ENCODE measurements at regions not wholly inside any gene's neighbourhood (a gene's known extent, or its start where the extent isn't known, plus 50 kb on each side); places are given as distances from the start of the nearest gene placed in this dataset.

GRCh38 chr21:35171385-35171784, 122.3 kb upstream of the RUNX1 start:
- TF ChIP-seq PATZ1 (CRISPR knock-in tag; IDR thresholded peaks at IDR 0.05; ENCODE audit: borderline replicate concordance) (no peak), CSDC2 (CRISPR knock-in tag; IDR thresholded peaks at IDR 0.05) (no peak), CSRNP3 (CRISPR knock-in tag; IDR thresholded peaks at IDR 0.05) (no peak), ZFP3 (CRISPR knock-in tag; IDR thresholded peaks at IDR 0.05) (no peak), PPARA (CRISPR knock-in tag; IDR thresholded peaks at IDR 0.05; ENCODE audit: borderline replicate concordance) (no peak), ZNF565 (CRISPR knock-in tag; conservative IDR thresholded peaks at IDR 0.05; ENCODE audit: low read depth) (no peak), BACH2 (CRISPR knock-in tag; IDR thresholded peaks at IDR 0.05; ENCODE audit: borderline replicate concordance) (no peak), TOX (CRISPR knock-in tag; IDR thresholded peaks at IDR 0.05; ENCODE audit: borderline replicate concordance) (no peak)

Measured in SK-N-SH treated with all-trans-retinoic acid at 6 μM for 48 hours (cell line).